ENCODE measurements at regions not wholly inside any gene's neighbourhood (a gene's known extent, or its start where the extent isn't known, plus 50 kb on each side); places are given as distances from the start of the nearest gene placed in this dataset.

DNA sequence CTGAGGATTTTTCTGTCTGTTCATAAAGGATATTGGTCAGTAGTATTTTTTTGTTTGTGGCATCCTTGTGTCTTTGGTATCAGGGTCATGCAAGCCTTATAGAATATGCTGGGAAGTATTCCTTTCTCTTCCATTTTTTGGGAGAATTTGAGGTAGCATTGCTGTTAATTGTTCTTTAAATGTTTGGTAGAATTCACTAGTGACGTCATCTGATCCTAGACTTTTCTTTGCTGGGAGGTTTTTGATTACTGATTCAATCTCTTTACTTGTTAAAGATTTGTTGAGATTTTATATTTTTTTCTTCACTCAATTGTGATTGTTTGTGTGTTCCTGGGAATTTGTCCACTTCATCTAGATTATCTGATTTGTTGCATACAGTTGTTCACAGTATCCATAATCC is 234.4 kb upstream of the ATP6AP2 start:
- no peaks in the 10 kb centered on the region for H3F3A ChIP-seq (ENCODE audit: insufficient read depth)
- no peaks in the 10 kb centered on the region for H3K79me2 ChIP-seq (ENCODE audit: insufficient read depth, low read length)
- H3K36me3 ChIP-seq (ENCODE audit: low read length): no peaks in the 10 kb centered on the region
- no peaks in the 10 kb centered on the region for H4K20me1 ChIP-seq (ENCODE audit: low read depth, low read length)
- no peak overlapping the region for H3K27ac ChIP-seq (ENCODE audit: low read depth, low read length)
- no peaks in the 10 kb centered on the region for H3K9me3 ChIP-seq (ENCODE audit: insufficient read depth, low read length)
- H3K4me3 ChIP-seq (ENCODE audit: insufficient read depth, low read length, poor library complexity, severe bottlenecking): no peak overlapping the region
- no peak overlapping the region for H2AFZ ChIP-seq (ENCODE audit: low read depth, low read length, severe bottlenecking)
- no peaks in the 10 kb centered on the region for H3K9me2 ChIP-seq (replicated peaks; ENCODE audit: insufficient read depth, low read length)
- H3K4me2 ChIP-seq (ENCODE audit: low read depth, low read length, poor library complexity, severe bottlenecking): no peak overlapping the region
- no peaks in the 10 kb centered on the region for H3K27me3 ChIP-seq (ENCODE audit: low read length)
- no peak for TF ChIP-seq EZH2phosphoT487 (conservative IDR thresholded peaks at IDR 0.05; ENCODE audit: low read length)
- TF ChIP-seq, protein P1, sequence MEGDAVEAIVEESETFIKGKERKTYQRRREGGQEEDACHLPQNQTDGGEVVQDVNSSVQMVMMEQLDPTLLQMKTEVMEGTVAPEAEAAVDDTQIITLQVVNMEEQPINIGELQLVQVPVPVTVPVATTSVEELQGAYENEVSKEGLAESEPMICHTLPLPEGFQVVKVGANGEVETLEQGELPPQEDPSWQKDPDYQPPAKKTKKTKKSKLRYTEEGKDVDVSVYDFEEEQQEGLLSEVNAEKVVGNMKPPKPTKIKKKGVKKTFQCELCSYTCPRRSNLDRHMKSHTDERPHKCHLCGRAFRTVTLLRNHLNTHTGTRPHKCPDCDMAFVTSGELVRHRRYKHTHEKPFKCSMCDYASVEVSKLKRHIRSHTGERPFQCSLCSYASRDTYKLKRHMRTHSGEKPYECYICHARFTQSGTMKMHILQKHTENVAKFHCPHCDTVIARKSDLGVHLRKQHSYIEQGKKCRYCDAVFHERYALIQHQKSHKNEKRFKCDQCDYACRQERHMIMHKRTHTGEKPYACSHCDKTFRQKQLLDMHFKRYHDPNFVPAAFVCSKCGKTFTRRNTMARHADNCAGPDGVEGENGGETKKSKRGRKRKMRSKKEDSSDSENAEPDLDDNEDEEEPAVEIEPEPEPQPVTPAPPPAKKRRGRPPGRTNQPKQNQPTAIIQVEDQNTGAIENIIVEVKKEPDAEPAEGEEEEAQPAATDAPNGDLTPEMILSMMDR (IDR thresholded peaks at IDR 0.05; ENCODE audit: insufficient read depth, low read length, poor library complexity, severe bottlenecking): no peak
- no peak overlapping the region for H3K9ac ChIP-seq (ENCODE audit: low read length)

DNA sequence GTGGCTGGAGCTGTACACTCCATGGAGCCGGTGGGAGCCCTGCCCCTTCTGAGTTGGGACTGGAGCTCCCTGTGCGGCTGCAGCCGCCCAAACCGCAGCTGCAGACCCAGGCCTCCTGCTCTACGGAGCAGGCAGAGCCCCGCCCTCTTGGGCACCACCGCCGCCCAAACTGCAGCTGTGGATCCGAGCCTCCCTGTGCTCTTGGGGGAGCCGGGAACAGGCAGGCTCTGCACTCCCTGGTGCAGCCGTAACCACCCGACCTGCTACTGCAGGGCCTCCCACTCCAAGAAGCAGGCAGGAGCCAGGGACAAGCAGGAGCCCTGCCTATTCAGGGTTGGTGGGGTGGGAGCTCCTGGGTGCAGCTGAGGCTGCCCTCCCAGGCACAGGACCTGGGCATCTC is 237.5 kb upstream of the ATP6AP2 start:
- Histone ChIP-seq H3K36me3 (ENCODE audit: low read length) (no peaks in the 10 kb centered on the region), H3K27ac (ENCODE audit: low read depth, low read length) (no peak overlapping the region), H3K9me2 (replicated peaks; ENCODE audit: insufficient read depth, low read length) (no peaks in the 10 kb centered on the region), H4K20me1 (ENCODE audit: low read depth, low read length) (no peaks in the 10 kb centered on the region), H3K4me3 (ENCODE audit: insufficient read depth, low read length, poor library complexity, severe bottlenecking) (no peak overlapping the region), H2AFZ (ENCODE audit: low read depth, low read length, severe bottlenecking) (no peak overlapping the region), H3K9me3 (ENCODE audit: insufficient read depth, low read length) (no peaks in the 10 kb centered on the region), H3K27me3 (ENCODE audit: low read length) (no peaks in the 10 kb centered on the region), H3K4me2 (ENCODE audit: low read depth, low read length, poor library complexity, severe bottlenecking) (no peak overlapping the region), H3K9ac (ENCODE audit: low read length) (no peak overlapping the region), H3K79me2 (ENCODE audit: insufficient read depth, low read length) (no peaks in the 10 kb centered on the region), H3F3A (ENCODE audit: insufficient read depth) (no peaks in the 10 kb centered on the region)
- TF ChIP-seq, protein P1 (IDR thresholded peaks at IDR 0.05; ENCODE audit: insufficient read depth, low read length, poor library complexity, severe bottlenecking): no peak
- TF ChIP-seq EZH2phosphoT487 (conservative IDR thresholded peaks at IDR 0.05; ENCODE audit: low read length): no peak

DNA sequence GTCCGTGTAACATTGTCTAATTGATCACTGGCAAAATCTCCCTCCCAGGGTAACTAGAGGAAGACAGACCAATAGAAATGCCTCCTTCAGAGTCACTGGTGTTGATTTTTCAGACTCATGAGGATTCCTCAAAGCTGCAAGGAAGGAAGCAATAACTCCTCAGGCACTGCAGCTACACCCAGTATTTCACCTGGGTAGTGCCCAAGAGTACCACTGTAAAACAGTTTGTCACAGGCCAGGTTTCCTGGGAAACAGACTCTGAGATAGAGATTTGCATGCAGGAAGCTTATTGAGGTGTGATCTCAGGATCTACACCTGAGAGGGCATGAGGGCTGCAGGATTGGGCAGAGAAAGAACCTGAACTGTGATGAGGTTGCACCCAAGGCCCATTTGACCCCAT is 240.7 kb upstream of the ATP6AP2 start:
- no peaks in the 10 kb centered on the region for H3K9me3 ChIP-seq (ENCODE audit: insufficient read depth, low read length)

More for the DNA sequence above, 240.7 kb upstream of the ATP6AP2 start:
- Histone ChIP-seq H4K20me1 (ENCODE audit: low read depth, low read length) (no peaks in the 10 kb centered on the region), H2AFZ (ENCODE audit: low read depth, low read length, severe bottlenecking) (no peak overlapping the region), H3K4me3 (ENCODE audit: insufficient read depth, low read length, poor library complexity, severe bottlenecking) (no peak overlapping the region), H3F3A (ENCODE audit: insufficient read depth) (no peaks in the 10 kb centered on the region), H3K79me2 (ENCODE audit: insufficient read depth, low read length) (no peaks in the 10 kb centered on the region), H3K27ac (ENCODE audit: low read depth, low read length) (no peak overlapping the region), H3K9me2 (replicated peaks; ENCODE audit: insufficient read depth, low read length) (no peaks in the 10 kb centered on the region), H3K27me3 (ENCODE audit: low read length) (no peaks in the 10 kb centered on the region), H3K4me2 (ENCODE audit: low read depth, low read length, poor library complexity, severe bottlenecking) (no peak overlapping the region), H3K9ac (ENCODE audit: low read length) (no peak overlapping the region), H3K36me3 (ENCODE audit: low read length) (no peaks in the 10 kb centered on the region)
- TF ChIP-seq, protein P1 (IDR thresholded peaks at IDR 0.05; ENCODE audit: insufficient read depth, low read length, poor library complexity, severe bottlenecking): no peak
- TF ChIP-seq EZH2phosphoT487 (conservative IDR thresholded peaks at IDR 0.05; ENCODE audit: low read length): no peak

Measured in SU-DHL-6 (cell line).